K562 (cell line): ENCODE measurements at regions not wholly inside any gene's neighbourhood (a gene's known extent, or its start where the extent isn't known, plus 50 kb on each side); places are given as distances from the start of the nearest gene placed in this dataset.

Source experiments
- E4F1 ChIP-seq: fragments of 250-450 bp; sonication (Bioruptor Pico); IDR thresholded peaks from 2 replicates; pipeline ENCODE4 v1.5.0; 2021; ENCODE audit warnings: mild to moderate bottlenecking, borderline replicate concordance
- ILK ChIP-seq: fragments of 450-650 bp; IDR thresholded peaks from 2 replicates; pipeline ENCODE4 v1.6.1; 2016; ENCODE audit warnings: missing genetic modification characterization, low read depth, mild to moderate bottlenecking, missing compliant biosample characterization, moderate library complexity, borderline replicate concordance
- KDM5B ChIP-seq: fragments of 200-600 bp; sonication (generic); IDR thresholded peaks from 2 replicates; pipeline ENCODE4 v1.6.1; 2012; ENCODE audit warnings: low read depth, mild to moderate bottlenecking, moderate library complexity, low read length, control low read depth, inconsistent platforms; ENCODE audit not compliant: insufficient replicate concordance
- MLX ChIP-seq, 2 experiments: fragments of 450-650 bp in 1 of 2; sonication (generic) in 1 of 2; formaldehyde crosslinking; conservative IDR thresholded peaks; 2 replicates each; pipeline versions ENCODE4 v1.4.0 to v1.8.1; 2020 to 2022; ENCODE audit warnings: mild to moderate bottlenecking in 1 of 2, missing genetic modification reagents in 1 of 2
- MNT ChIP-seq, 2 experiments: fragments of 450-650 bp; conservative IDR thresholded peaks; 2 replicates each; pipeline ENCODE4 v1.6.1; 2017; ENCODE audit warnings: mild to moderate bottlenecking in 2 of 2, moderate library complexity in 2 of 2
- RFX5 ChIP-seq: IDR thresholded peaks from 2 replicates; pipeline ENCODE4 v1.6.1; 2011; ENCODE audit warnings: low read depth, mild to moderate bottlenecking, improper control_type of control experiment, low read length
- RNF2 ChIP-seq: sonication (generic); IDR thresholded peaks from 2 replicates; pipeline ENCODE4 v1.6.1; 2016
- ZNF318 ChIP-seq, 2 experiments: fragments of 450-650 bp; IDR thresholded peaks; 2 replicates each; pipeline ENCODE4 v1.6.1; 2016; ENCODE audit warnings: mild to moderate bottlenecking in 2 of 2, borderline replicate concordance in 1 of 2, low read depth in 1 of 2, moderate library complexity in 1 of 2
- ZNF79 ChIP-seq: fragments of 250-450 bp; sonication (Bioruptor Pico); IDR thresholded peaks from 2 replicates; pipeline ENCODE4 v1.4.0; 2020; ENCODE audit warnings: low read depth, mild to moderate bottlenecking, moderate library complexity

- no peak for TF ChIP-seq ZNF318 (IDR thresholded peaks at IDR 0.05; ENCODE audit: borderline replicate concordance in 1 of 2, low read depth in 1 of 2)
- no peak for TF ChIP-seq RFX5
- TF ChIP-seq KDM5B: no peak
- no peak for TF ChIP-seq MNT (conservative IDR thresholded peaks at IDR 0.05)
- no peak for TF ChIP-seq MLX (CRISPR knock-in tag; conservative IDR thresholded peaks at IDR 0.05)
- no peak for TF ChIP-seq E4F1 (CRISPR knock-in tag)
- TF ChIP-seq RNF2: no peak
- TF ChIP-seq ILK (tag): no peak
- TF ChIP-seq ZNF79 (CRISPR knock-in tag): no peak
These were observed 272.2 kb upstream of the EMCN start (continued) for GRCh38 chr4:100789991-100790390.
